ENCODE measurements at regions not wholly inside any gene's neighbourhood (a gene's known extent, or its start where the extent isn't known, plus 50 kb on each side); places are given as distances from the start of the nearest gene placed in this dataset.

DNA sequence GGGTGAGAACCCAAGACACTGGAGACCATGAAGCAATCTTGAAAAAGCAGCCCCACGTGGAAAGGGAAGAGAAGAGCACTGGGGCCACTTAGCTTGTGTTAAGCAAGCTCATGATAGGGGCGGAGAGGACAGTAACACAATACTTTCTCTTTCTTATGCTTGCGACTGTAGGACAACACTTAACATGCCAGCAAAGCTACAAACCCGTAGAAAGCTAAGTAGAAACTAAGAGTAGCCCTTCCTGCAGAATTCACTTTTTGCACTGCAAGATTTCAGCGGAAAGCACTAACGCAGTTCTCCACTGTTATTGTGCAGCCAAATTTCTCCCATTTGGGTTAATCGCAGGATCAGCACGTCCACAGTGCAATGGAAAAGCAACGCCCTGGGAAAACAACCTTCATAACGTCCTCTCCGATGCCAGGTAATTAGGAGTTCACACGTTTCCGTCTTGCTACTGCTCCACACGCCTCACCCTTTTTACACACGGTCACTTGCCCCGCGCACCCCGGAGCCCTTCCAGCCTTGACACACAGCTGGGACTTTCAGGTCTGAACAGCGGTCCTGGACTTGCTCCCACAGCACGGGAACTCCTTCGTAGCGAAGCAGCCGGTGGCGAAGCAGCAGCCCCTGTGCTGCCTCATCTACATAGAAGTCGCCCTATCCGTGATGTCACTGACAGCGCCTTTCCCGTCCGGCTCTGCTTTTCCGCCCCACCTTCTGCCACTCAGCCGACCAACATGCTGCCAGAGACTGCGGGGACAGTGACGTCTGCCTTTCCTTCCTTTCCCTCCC lies 148.6 kb downstream of the PPIAL4G start (continued):
- TF ChIP-seq TCF15 (CRISPR knock-in tag; IDR thresholded peaks at IDR 0.05) (0 out of 2 replicates have a peak, but pooled peaks have one; percentile 22), ZEB2 (IDR thresholded peaks at IDR 0.05) (no peak), GATAD2B (IDR thresholded peaks at IDR 0.05; ENCODE audit: borderline replicate concordance) (0 out of 2 replicates have a peak, but pooled peaks have one; percentile 53), HNRNPH1 (optimal IDR thresholded peaks at IDR 0.05; ENCODE audit: low read depth, low read length) (no peak), HDGF (IDR thresholded peaks at IDR 0.05) (no peak), CCAR2 (IDR thresholded peaks at IDR 0.05; ENCODE audit: low read depth, low read length) (no peak), U2AF1 (optimal IDR thresholded peaks at IDR 0.05; ENCODE audit: low read depth, low read length) (peak; percentile 73), NEUROD1 (IDR thresholded peaks at IDR 0.05; ENCODE audit: borderline replicate concordance, low read depth, low read length, partially characterized antibody) (peak; percentile 86), NFIC (IDR thresholded peaks at IDR 0.05) (peak; percentile 77), HLTF (IDR thresholded peaks at IDR 0.05) (no peak; the same call in 1 of the 2 replicates), NFE2L1 (tag; IDR thresholded peaks at IDR 0.05; ENCODE audit: borderline replicate concordance, low read depth) (no peak), CHAMP1 (IDR thresholded peaks at IDR 0.05) (0 out of 2 replicates have a peak, but pooled peaks have one; percentile 30), ZKSCAN8 (CRISPR knock-in tag; IDR thresholded peaks at IDR 0.05) (peak; percentile 74; the same call in 1 of the 2 replicates), GABPB2 (CRISPR knock-in tag; conservative IDR thresholded peaks at IDR 0.05) (peak; percentile 89; the same call in 1 of the 2 replicates), ARID4B (CRISPR knock-in tag; IDR thresholded peaks at IDR 0.05) (peak; percentile 62; the same call in 1 of the 2 replicates), NFRKB (IDR thresholded peaks at IDR 0.05; ENCODE audit: low read depth) (peak; percentile 77; the same call in 1 of the 2 replicates), PRMT5 (CRISPR knock-in tag; IDR thresholded peaks at IDR 0.05) (no peak)
- TF ChIP-seq, protein P1, sequence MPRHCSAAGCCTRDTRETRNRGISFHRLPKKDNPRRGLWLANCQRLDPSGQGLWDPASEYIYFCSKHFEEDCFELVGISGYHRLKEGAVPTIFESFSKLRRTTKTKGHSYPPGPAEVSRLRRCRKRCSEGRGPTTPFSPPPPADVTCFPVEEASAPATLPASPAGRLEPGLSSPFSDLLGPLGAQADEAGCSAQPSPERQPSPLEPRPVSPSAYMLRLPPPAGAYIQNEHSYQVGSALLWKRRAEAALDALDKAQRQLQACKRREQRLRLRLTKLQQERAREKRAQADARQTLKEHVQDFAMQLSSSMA (CRISPR knock-in tag; IDR thresholded peaks at IDR 0.05) = peak; percentile 87
- TF ChIP-seq, protein P2, sequence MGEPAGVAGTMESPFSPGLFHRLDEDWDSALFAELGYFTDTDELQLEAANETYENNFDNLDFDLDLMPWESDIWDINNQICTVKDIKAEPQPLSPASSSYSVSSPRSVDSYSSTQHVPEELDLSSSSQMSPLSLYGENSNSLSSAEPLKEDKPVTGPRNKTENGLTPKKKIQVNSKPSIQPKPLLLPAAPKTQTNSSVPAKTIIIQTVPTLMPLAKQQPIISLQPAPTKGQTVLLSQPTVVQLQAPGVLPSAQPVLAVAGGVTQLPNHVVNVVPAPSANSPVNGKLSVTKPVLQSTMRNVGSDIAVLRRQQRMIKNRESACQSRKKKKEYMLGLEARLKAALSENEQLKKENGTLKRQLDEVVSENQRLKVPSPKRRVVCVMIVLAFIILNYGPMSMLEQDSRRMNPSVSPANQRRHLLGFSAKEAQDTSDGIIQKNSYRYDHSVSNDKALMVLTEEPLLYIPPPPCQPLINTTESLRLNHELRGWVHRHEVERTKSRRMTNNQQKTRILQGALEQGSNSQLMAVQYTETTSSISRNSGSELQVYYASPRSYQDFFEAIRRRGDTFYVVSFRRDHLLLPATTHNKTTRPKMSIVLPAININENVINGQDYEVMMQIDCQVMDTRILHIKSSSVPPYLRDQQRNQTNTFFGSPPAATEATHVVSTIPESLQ (CRISPR knock-in tag; IDR thresholded peaks at IDR 0.05) = no peak

Measured in K562 (cell line).